Iris pigment epithelial cell (primary cell): ENCODE measurements at regions not wholly inside any gene's neighbourhood (a gene's known extent, or its start where the extent isn't known, plus 50 kb on each side); places are given as distances from the start of the nearest gene placed in this dataset.
A peak's percentile ranks its signal among the peaks of the same experiment; 100 is the strongest.
"Not testable (repeated sequence)": the region's sequence is repeated elsewhere in the genome, so short reads cannot be mapped to it uniquely, and the experiment has no call there.

ENCODE experiments used
- DNase-seq: peaks from one replicate; pipeline ENCODE4 v3.0.0-alpha.2; 2011; ENCODE audit warnings: low read depth

DNA sequence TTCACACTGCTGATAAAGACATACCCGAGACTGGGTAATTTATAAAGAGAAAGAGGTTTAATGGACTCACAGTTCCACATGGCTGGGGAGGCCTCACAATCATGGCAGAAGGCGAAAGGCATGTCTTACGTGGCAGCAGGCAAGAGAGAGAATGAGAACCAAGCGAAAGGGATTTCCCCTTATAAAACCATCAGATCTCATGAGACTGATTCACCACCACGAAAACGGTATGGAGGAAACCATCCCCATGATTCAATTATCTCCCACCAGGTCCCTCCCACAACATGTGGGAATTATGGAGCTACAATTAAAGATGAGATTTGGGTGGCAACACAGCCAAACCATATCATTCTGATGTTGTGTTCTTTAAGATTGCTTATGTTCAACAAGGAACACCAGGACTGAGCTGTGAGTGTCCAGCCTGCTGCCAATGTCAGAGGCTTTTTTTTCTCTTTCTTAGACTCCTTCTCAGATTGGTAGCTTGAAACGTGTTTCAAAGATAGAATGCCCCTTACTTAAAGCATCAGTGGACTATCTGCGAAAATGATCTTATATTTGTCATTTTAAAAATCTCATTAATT is 124.1 kb upstream of the TWIST2 start:
- DNase-seq, result not testable (repeated sequence)

DNA sequence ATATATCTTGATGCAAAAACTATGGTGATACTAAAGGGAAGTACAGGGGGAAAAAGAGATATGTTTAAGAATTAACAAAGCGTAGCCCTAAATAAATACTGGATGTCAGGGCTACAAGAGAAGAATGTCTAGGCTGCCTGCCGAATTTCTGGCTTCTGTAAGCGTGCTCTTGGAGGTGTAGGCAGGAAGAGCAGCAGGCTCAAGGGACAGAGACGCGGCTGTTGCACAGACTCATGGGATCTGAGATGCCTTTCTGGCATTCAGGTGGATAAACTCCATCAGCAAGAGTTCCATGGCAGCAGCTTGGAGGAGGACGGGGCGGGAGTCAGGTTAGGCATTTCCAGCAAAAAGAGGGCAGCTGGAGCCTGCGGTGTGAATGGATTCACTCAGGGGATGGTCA is 123.2 kb upstream of the TWIST2 start:
- no peak for DNase-seq

DNA sequence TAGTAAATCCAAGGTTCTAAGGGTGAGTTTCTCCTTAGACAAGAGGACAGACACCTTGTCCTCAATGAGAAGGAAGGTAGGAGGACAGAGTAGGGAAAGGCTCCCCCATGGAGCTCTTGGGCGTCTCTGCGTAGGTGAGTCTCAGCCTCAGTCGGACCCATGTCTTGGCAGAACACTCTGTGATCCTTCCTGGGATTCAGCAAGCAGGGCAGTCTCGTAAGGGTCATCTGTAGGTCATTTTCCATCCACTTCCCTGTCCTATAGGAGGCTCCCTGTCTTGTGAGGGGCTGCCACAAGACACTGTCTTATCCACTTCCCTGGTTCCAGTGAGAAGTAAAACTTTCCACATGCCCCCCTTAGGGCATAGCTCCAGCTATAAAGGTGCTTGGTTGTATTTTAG is 122.6 kb upstream of the TWIST2 start:
- DNase-seq, result no peak

DNA sequence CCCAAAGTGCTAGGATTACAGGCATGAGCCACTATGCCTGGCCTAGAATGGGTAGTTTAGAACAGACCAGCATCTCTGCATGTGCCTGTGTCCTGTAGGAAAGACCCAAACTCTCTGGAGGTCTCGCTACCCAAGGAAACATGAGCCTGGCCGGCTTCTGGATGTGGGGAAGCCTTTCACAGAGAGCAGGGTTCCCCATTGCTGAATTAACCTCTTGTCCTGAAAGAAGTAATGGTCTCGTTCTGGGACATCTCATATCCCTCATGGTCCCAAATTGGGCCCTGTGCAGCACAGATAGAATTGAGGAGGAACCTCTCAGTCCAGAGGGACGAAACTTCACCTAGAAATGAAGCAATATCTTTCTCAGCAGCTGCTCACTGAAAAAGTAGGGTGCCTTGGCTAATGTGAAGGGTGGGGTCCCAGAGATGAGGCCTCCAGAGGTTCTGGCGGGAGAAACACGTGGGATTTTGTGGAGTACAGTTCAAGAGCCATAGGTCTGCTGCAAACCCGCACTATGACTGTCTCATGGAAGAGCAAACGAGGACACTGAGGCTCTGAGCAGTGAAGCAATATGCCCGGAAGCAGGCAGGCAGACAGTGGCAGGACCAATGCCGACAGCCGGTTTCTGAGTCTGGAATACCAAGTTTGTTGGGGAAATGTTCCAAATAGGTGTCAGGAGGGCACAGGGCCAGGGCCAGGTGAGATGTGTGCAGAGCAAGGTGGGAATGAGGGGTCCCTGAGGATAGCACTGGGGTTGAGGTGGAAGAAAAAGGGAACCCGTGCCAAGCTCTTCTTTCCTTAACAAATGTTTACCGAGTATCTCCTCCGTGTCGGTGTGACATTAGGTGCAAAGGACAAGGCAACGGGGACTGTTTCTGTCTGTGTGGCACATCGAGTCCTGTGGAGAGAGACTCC is 121.0 kb upstream of the TWIST2 start:
- DNase-seq, result no peak

DNA sequence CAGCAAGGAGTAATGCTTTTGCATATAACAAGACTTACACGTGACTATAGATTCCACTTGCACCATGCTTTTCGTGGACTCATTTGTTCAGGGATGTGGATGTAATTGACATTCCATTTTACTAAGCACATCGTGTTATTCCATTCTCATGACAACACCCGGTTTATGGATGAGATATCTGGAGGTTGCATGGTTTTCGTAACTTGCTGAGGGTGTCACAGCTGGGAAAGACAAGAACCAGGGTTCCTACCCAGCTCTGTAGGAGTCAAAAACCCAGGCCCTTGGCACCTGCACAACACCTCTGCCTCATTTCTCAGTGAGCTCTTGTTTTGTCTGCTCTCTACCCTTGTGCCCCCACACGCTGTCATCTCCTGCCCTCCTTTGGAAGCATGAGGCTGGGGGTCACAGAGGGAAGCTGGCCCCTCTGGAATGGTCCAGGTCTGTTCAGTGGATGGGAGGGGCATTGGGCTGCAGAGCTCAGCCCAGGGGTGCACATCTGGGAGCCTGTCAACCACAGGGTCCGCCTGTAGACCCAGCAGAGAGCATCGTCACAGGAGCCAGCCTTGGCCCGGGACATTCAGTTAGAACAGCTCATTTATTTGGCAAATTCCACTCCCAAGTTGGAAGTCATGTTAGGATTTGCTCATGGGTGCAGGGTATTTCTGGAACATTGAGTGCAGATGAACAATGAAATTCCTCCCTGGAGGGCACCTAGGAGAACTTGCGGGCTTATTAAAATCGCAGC is 120.1 kb upstream of the TWIST2 start:
- no peak for DNase-seq

DNA sequence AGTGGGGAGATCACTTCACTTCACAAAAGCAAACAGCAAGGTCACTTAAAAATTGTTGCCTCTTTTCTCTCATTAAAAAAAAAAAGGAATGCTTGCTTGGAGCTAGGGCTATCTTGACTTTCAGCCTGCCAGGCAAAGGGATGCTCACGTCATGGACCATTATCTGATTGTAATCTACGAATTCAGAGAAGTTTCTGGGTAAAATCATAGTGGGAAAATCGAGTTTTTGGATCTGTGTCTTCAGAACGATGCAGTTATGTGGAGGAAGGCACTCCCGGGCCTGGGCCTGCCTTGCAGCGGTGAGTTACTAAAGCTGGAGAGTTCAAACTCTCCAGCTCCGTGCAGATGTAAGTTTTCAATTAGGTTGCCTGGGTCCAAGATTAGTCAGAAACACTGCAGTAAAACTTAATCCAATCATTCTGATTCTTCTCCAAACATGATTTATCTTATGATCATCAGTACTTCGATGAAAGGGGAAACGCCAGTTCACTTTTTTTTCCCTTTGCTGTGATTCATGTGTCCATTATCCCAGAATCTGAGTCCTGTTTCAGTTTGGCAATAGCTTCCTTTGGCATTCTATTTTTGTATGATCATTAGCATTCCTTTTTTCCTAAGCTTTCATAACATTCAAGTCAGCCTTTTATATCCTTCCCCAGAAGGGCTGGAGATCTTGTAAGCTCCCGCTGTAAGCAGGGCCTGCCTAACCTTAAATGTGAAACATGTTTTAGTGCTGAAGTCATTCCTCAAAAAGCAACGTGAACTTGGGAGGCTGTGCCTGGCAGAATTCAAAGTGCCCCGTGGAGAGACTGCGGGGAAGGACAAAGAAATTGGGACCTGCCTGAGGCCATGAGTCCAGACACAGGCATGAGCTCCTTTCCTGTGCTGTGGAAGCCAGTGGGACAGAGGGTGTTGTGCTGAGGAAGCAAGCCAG is 119.3 kb upstream of the TWIST2 start:
- peak; percentile 38 for DNase-seq

DNA sequence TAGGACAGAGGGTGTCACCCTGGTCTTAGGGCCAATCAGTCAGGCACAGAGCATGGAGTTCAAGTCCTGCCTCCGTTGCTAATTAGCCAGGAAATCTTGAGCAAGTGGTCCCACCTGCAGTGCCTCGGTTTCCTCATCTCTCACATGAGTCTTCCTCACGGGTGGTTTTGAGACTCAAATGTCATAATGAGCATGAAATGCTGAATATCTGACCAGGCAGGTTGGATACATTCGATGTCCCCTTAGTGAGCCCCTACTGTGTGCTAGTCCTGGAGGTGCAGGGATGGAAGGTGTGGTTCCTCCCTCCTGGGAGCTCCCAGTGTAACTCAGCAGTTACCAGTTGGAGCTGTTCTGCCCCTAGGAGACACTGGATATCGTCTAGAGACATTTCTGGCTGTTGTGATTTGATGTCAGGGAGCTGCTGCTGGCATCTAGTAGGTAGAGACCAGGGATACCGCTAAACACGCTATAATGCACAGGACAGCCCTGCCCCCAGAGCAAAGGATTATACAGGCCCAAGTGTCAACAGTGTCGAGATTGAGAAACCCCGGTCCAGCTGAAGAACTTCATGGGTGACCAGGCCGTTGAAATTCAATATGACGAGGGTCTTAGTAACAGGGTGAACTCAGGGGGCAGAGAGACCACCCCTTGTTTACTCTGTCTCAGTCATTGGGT is 118.5 kb upstream of the TWIST2 start:
- DNase-seq, result no peak

DNA sequence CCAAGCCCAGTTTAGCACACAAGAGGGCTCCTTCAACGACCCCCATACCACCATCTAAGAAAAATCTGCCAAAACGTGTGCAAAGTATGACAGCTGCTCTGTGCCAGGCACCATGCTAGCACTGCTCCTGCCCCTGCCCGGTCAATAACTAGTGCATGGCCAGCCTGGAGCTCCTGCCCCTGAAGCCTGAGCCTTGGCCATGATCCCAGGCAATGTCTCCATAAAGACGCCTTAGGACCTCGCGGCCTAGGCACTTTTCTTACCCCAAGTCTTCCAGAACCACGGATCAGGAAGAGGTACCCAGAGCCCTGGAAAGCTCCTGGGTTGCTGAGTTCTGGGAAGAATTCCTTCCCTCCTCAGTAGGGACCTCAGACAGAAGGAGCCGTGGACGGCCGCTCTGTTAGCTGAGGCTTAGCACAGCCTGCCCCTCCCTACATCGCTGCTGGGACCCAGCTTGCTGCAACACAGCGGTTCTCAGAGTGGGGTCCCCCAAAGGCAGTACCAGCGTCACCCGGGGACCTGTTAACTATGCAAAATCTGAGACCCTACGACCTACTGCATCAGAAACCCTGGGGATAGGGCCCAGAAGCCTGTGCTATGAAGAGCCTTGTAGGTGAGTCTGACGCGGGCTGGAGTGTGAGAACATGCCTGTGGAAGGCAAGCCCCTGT is 117.8 kb upstream of the TWIST2 start:
- DNase-seq, result no peak

DNA sequence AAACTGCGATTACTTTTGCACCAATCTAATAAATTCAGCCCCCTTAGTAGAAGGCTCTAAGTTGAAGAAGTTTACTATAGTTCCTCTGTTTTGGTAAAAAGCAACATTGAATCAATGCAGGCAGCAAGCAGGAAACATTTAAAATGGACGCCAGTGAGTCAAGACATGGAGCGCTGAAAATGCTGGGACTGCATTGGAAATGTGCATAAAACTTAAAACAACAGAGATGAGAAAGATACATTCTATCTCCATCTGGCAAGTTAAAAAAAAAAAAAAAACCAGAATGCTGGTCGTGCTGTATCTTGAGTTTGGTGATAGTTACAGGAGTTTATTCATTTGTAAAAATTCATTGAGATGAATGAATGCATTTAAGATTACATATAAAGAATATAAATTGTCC is 117.0 kb upstream of the TWIST2 start:
- DNase-seq, result no peak

DNA sequence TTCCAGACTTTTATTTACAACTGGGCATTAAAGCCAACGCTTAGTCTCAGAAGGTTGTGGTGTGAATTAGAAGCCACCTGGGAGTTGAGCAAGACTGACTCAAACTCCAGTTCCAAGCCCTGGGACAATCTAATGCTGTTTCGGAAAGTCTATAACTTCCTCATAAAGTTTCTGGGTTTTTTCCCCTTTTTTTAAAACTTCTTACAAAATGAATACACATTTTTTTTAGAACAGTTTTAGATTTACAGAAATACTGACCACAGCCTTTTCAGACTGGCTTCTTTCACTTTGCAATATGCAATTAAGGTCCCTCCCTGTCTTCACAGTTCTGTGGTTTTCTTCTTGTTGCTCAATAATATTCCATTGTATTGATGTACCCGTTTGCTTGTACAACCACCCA is 115.9 kb upstream of the TWIST2 start:
- no peak for DNase-seq

DNA sequence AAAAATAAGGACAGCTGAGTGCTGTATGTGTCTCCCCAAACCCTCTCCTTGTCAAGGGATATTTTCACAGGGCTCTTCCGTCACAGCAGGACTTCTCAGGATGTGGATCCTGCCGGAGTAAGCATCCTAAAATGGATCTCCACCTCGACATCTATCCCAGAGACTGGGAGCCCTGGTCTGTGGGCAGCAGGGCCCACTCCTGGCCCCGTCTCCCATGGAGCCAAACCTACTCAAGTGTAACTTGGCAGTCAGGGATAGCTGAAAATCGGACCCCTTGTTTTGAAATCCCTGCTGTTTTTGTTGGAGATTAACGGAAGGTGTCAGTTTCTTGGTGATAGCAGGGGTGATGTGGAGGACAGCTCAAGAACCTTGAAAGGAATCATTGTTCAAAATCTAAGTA is 109.0 kb upstream of the TWIST2 start:
- DNase-seq, result no peak

DNA sequence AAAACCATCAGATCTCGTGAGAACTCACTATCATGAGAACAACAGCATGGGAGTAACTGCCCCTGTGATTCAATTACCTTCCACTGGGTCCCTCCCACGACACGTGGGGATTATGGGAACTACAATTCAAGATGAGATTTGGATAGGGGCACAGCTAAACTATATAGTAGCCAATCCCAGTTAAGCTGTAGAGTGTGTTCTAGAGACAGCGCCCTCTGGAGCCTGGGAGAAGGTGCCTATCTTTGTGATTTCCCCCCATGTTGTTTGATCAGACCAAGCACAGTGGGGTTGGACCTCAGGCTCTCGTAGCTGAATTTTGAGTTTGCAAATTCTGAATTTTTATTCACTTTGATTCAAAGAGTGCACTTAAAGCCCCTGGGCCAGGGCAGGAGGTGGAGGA is 108.2 kb upstream of the TWIST2 start:
- no peak for DNase-seq

DNA sequence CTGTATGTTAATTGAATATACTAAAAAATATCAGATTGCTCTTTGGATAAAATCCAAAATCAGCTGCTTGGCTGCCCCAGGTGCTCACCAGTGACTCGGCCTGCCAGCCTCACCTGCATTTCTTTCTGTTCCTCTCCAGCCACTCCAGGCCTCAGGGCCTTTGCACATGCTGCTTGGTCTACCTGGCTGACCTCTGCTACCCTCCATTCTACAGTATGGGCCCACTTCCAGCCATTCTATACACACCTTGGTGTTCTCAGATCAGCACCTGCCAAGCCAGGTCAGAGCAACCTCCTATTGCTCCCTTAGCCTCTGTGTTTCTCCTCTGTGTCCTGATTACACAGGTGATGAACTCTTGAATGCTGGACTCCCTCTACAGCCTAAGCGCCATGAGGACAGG is 106.6 kb upstream of the TWIST2 start:
- DNase-seq, result no peak

DNA sequence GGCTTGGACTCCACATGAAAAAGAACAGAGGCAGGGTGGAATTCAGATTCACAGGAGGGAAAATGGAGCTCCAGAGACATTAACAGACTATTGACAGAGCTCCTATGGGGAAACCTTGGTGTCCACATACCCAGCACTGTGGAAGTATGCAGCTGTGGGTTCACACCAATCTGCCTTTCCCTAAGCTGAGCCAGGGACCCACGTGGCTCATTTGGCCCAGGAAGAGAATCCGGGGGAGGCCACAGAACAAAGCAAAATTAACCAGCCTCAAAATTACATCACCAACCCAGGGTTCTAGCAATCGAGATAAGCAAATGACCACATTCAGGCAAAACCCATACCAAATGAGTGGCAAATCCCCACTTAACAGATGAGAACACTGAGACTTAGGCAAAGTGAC is 105.8 kb upstream of the TWIST2 start:
- DNase-seq, result no peak

DNA sequence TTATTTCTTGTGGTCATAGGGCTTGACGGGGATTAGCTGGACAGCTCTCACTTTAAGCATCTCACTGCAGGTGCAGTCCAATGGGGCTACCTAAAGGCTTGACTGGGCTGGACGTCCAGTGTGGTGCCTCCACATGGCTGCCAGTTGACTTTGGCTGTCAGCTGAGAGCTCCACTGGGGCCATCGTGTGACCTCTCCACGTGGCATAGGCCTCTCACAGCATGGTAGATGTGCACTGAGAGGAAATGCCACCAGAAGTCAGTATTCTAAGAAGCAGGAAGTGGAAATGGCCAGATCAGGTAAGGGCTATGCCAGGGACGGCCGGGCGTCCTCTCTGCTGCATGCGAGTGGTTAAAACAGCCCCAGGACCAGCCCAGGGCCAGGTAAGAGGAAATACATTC is 105.2 kb upstream of the TWIST2 start:
- DNase-seq, result no peak

DNA sequence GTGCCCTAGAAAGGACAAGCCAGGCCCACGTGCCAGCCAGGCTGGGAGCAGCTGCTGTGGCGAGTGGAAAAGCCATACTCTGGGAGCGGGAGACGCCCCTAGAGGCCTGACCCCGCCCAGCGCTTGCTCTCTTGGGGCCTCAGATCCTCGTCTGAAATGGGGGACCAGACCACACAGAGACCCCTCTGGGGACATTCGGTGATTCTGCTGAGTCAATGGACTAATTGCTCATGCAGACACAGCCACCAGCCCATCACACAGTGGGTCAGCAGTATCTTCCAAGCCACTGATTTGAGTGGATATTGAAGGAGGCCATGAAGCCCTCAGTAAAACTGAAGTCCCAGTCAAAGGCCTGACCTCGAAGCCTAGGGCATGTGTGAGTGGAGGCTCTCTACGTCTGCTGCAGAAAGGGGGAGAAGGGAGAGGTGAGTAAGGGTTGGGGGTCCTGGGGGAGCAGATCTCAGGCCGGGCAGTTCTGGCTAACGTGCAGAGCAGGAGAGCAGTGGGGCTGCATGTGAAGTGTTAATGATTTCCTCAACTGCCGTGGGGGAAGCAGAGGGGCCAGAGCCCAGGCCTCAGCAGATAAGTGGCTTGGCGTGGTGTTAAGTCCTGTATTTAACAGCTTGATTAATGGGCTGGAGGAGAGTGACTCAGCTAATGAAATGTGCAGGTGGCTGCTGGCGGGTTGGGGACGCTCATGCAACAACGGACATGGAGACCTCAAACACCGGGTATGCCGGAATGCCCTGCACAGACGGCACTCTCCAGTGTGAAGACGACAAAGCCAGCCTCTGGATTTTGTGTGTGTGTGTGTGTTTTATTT is 104.4 kb upstream of the TWIST2 start:
- no peak for DNase-seq

DNA sequence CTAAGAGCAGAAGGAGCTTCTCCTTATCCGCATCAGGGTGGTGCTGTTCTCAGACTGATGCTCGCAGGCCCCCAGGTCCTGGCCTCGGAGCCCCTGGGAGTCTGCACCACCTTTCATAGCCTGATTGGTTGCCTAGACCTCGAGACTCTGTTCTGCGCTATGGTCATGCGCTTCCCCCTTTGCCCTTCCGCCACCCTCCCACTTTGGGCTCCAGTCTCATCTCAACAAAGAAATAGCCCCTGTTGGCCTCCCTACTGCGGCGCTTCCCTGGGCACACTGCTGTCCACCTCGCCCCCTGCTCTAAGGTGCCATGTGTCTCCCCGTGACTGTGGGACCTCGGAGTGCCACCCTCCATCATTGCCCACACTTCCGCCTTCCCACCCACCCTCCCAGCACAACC is 102.9 kb upstream of the TWIST2 start:
- DNase-seq, result no peak

DNA sequence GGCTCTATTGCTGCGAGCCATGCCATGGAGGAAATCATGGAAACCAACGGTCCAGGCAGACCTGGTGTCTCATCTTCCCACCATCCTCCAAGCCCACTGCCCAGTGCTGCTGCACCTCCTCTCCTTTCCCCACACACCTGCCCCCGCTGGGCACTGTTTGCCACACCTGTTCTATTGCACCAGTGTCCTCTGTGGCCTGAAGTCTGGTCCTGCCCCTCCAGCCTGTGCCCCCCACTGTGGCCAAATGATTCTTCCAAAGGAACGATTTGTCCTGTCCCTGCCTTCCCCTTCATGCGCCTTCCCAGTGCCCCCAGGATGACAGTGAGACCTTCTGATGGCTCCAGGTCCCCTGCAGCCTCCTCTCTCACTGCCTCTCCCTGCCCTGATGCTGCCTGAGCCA is 101.9 kb upstream of the TWIST2 start:
- DNase-seq, result no peak

DNA sequence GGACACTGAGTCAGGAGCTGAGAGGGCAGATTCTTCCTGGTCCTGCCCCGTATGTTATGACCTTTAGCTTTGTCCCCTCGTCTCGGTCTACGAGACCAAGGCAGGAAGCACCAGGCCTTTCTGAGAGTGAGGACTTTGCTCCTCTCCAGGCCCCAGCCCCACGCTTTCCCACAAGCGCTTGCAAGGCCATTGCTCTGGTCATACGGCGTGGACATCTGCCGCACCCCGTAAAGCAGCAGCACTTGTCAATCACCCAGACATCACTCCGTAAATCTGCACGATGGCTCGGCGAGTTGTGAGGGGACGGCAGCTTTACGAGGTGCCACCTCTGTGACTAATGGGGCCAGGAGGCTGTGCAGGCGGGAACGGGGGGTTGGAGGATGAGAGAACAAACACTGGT is 100.8 kb upstream of the TWIST2 start:
- DNase-seq, result no peak

DNA sequence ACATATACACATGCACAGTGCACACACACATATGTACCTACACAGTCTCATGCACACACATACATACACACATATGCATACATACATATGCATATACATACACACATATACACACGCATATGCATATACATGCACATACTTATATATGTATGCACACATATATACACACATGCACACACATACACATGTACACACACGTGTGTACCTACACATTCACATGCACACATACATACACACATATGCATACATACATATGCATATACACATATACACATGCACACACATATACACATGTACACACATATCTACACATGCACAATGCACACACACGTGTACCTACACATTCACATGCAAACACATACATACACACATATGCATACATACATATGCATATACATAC is 100.3 kb upstream of the TWIST2 start:
- no peak for DNase-seq
